ENCODE measurements at regions not wholly inside any gene's neighbourhood (a gene's known extent, or its start where the extent isn't known, plus 50 kb on each side); places are given as distances from the start of the nearest gene placed in this dataset.

DNA sequence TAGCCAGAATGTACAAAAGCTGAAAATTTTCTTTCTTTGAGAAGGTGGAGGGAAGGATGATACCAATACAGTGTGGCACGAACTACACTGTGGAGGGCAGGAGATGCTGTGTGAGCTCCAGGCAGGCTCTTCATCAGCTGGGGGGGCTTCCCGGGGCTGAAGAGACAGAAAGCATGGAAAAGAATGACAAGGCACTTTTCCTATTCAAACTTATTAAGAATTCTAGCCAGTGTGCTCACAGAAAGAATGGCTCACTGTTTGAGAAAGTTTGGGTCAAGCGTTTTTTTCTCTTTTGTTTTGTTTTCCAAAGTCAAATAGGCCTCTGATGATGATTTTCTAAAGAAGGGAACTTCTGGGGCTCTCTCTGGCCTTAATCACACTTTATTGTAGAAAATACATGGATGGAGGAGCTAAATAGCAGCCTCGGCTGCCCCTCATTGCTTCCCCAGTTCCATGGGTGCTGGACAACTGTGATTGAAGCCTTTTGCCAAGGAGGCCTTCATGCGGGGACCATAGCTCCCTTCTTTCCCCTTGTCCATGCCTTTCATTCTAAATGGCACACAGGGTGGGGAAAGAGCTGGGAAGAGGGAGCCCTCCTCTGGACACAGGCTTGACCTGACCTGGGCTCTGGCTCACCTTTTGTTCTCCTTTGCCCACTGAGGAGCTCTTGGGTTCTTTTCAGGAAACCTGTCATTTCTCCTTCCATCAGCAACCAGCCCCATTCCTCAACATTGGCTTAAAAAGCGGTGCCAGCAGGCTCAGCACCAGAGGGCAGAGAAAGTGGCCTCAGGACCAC, 130.6 kb downstream of the TDRD15 start:
- DNase-seq: no peak

- no peak for DNase-seq
Observed at GRCh38 chr2:21256006-21256405, 132.2 kb downstream of the TDRD15 start.

GRCh38 chr2:21257621-21258020, 133.9 kb downstream of the TDRD15 start:
- no peak for DNase-seq

DNA sequence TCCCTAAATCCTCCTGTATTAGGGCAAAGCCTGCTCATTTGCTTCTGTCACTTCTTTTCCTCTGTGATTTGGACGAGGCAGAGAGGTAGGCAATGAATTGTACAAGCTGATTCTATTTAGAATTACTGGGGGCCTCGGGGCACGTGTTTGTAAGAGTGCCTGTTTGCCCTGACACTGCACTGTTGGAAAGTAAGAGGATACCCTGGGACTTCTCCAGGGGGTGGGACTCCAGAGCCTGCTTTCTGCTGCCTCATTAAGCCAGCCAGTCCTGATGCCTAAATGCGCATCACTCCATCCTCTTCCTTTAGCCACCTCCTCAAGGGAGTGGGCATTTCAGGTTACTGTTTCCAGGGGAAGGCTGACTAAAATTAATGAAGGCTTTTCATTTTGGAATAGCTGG, 134.3 kb downstream of the TDRD15 start:
- no peak for DNase-seq

GRCh38 chr2:21260311-21260710, 136.5 kb downstream of the TDRD15 start:
- DNase-seq: no peak

GRCh38 chr2:21261591-21261990, 137.8 kb downstream of the TDRD15 start:
- DNase-seq: no peak

DNA sequence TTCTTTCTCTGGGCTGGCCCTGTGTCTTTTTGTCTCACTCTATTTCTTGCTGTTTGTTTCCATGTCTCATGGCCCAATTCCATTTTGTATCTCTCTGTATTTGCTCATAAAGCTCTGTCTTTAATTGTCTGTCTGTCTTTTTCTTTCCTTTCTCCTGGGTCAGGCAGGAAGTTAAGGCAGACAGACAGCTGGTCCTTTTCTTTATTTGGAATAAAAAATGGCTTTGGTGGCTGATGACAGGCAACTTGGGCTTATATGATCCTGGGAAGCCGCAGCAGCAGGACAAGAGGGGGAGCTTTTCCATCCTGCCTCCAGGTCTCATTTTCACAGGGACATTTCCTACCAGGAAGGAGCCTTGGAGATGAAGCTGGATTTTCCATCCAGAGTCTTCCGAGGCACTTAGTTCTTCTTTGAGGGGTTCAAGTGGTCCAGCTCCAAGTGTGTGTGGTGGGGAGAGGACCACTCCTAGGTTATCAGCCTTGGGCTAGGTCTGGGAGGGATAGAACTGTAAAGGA, 138.7 kb downstream of the TDRD15 start:
- no peak for DNase-seq

GRCh38 chr2:21263622-21264021, 139.9 kb downstream of the TDRD15 start:
- no peak for DNase-seq

DNA sequence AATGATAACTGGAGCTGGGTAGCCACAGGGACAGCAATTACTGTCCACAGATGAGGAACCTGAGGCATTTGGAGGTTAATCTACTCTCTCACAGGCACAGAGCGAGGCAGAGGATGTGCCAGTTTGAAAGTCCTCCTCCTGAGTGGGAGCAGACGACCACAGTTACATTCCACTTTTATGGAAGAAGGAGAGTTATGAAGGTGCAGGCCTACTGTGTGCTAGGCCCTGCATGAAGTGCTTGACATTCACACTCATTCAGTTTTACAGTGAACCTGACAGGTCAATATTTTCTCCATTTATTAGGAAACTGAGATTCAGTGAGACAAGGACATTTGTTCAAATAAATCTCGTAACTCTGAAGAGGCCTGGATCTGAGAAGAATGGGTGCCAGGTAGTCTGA, 142.0 kb downstream of the TDRD15 start:
- no peak for DNase-seq

GRCh38 chr2:21267232-21267835, 143.6 kb downstream of the TDRD15 start:
- no peak for DNase-seq

DNA sequence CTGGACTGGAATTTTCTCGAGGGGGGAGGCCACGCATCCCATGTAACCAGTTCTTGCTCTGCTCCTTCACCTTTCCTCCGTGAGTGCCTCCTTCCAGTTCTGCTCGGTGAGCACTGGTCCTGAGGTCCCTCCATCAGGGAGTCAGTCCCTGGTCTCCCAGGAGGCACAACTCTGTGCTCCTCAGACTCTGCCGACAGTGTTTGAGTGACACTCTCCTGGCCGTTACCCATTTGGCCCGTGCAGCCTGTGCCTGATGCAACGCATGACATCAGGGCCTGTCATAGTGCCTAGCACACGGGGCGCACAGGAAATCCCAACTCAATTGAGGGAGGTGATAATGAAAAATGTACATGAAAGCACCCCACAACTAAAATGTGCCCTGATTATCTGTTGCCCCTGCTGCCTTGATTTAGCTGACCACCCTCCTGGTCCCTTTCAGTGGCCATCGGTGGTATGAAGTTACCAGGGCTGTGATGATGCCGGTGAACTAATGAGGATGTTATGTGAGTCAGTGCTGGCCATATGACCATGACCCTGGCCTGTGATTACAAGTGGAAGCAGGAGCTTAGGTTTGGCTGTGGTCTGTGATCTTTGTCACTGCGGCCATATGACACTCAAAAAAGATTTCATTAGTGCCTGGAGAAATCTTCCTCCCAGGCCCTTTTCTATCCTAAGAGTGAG, 144.6 kb downstream of the TDRD15 start:
- no peak for DNase-seq

DNA sequence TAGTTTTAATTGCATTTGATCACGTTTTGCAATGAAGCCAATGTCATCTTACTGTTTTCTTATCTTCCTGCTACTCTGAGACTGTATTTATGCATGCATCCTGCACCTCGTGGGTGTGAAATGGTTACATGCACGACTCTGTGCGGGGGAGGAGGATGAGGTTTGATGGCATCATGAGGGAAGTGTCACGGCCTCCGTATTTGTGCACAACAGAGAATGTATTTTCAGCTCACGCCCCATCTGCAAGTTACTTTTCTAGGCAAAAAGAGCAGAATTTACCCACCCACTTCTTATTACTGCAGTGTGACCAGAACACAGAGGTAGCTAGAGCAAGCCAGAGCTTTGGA, 145.1 kb downstream of the TDRD15 start:
- no peak for DNase-seq

DNA sequence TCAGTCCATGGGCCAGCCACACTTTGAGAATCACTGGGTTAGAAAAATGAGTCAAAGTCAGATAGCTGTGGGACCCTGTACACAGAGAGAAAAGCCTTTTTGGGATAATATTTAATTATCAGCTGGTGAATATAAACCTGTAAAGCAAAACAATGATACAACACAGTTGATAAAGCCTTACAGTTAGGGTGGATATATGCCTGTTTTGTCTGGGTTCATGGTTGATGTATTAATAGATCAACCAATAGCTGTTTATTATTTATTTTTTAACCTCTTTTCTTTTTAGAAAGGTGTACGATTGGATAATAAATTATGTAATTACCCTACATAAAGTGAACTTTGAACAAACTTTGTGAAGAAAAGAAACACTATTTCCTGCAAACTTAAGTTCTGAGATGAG, 145.6 kb downstream of the TDRD15 start:
- no peak for DNase-seq

DNA sequence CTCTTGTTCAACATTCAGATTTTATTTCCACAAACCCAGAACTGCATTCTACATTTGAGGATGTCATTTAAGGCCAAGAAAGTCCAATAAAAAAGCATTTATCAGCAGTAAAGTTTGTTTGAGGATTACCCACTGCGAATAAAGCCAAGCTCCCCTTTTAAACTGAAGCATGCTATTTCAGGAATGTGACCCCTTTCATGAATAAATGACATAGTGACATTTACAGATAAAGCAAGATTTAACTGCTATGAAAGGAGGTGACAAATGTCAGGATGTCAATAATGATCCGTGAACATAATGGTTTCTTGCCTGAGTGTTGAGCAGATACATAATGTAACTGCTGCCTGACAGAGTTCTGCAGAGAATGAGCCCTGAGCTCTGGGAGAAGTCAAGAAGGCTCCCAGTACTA, 146.3 kb downstream of the TDRD15 start:
- no peak for DNase-seq

DNA sequence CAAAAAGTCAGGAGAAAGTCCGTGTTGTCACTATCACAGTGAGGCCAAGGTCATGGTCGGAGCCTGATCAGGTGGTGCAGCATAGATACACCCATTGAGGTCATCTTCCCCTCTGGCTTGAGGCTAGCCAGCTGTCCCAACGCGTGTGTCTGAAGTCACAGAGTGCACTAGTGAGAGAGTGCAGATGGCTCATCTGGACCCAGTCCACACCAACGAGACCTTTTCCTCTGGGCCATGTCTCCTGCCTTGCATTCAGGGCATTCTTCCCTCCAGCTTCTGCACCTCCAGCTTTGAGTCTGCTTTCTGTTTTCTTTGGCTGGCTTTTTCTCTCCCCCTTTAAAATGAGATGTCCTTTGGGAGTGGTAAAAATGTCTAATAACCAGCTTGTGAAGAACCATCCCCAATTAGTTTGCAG, 146.9 kb downstream of the TDRD15 start:
- DNase-seq: no peak

GRCh38 chr2:21276163-21276562, 152.4 kb downstream of the TDRD15 start:
- DNase-seq: no peak

- no peak for DNase-seq
Observed at GRCh38 chr2:21277068-21278056, 153.6 kb downstream of the TDRD15 start.

DNA sequence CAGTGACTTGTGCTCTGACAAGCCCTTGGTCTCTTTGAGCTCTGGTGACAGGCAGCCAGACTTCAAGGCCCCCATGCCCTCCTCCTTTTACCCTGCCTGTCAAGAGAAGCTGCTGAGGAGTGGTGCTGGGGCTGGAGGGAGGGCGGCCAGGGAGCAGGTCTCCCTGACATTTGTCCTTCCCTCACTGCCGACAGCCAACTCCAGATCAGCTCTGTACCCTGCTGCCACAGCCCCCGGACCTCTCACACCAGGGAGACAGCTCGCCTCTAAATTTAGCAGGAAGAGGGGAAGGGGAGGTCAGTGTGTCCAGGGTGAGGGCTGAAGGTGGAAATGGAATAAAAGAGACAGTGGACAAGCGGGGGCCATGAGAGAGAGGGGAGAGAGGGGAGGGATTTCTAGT, 155.8 kb downstream of the TDRD15 start:
- no peak for DNase-seq

DNA sequence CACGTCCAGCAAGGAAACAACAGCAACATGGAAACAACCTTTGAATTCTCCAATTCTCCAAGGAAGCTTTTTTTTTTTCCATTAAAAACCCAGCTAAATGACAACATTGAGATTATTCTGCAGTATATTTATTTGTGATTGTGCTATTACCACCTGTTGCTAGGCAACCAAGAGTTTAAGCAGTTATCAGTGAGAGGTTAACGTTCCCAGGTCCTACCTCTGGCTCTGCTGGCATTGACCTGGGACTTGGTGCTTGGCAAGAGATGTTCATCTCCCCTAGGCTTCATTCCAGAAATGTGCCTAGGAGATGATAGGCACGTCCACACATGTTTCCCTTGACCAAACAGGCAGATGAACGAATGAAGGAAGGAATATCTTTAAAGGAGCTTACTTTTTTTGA, 157.0 kb downstream of the TDRD15 start:
- DNase-seq: no peak

GRCh38 chr2:21281384-21281783, 157.6 kb downstream of the TDRD15 start:
- no peak for DNase-seq

GRCh38 chr2:21281791-21282514, 158.2 kb downstream of the TDRD15 start:
- no peak for DNase-seq

DNA sequence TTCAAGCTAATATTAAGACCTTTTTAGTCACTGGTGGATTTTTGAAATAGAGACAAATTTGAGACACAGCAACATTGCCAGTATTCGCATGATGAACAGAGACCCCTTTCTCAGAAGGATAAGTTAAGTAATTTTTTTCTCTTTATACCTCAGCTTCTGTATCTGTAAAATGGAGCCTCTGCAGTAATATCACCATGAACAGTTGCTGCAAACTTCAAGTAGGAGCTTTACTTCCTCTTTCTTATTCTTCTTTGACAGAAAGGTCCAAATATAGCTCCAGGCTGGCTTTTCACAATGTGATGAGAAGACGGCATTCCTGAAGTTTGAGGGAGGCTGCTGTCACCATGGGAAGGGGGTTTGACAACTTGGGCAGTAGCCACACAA, 158.7 kb downstream of the TDRD15 start:
- no peak for DNase-seq
